ENCODE measurements at regions not wholly inside any gene's neighbourhood (a gene's known extent, or its start where the extent isn't known, plus 50 kb on each side); places are given as distances from the start of the nearest gene placed in this dataset.

DNA sequence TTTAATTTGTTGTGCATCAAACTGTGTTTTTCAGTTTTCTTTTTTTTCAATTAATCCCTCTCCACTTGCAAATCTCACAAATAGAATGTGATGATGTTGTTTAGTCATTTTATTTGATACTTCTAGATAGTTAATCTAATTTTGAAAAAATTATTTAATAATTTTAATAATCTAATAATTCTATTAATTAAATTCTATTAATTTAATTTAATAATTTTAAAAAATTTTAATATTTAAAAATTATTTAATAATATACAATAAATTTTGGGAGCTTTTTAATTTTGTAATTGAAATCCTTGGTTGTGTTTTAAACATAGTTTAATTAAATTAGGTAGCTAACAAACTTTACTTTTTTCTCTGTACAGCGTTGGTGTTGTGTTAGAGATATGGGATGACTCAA, 393.8 kb downstream of the OLFM4 start:
- WGBS (ENCODE audit: extremely low coverage, insufficient read length, low lambda C conversion rate) = no CpG with 5 or more reads among the region's 1 CpG
- no peak overlapping the region for H2BK15ac ChIP-seq (ENCODE audit: low read depth, low read length)
- H4K91ac ChIP-seq (ENCODE audit: insufficient read length, low read depth, low read length) = no peak overlapping the region
- H3K4me2 ChIP-seq (ENCODE audit: insufficient read depth, insufficient read length, low read length) = no peak overlapping the region
- no peak overlapping the region for H2BK5ac ChIP-seq (ENCODE audit: insufficient read length, low read length)
- H3K27me3 ChIP-seq (ENCODE audit: insufficient read depth, low read length) = no peaks in the 10 kb centered on the region
- H3K79me1 ChIP-seq (ENCODE audit: insufficient read depth, low read depth, low read length, poor library complexity, severe bottlenecking) = no peaks in the 10 kb centered on the region
- no peaks in the 10 kb centered on the region for H3K4me1 ChIP-seq (ENCODE audit: insufficient read depth, low read length)
- no peak overlapping the region for H3K14ac ChIP-seq (ENCODE audit: insufficient read depth, low read length)
- Mint-ChIP-seq H3K4me1 (no peaks in the 10 kb centered on the region), H3K36me3 (ENCODE audit: insufficient read depth in 1 of 3, low read depth in 3 of 3) (no peaks in the 10 kb centered on the region), H3K27ac (no peak overlapping the region), H3K27me3 (ENCODE audit: low read depth) (no peaks in the 10 kb centered on the region), H3K9me3 (peaks cover under 1% of the 10 kb centered on the region in 2 experiments; a peak in 1 of 5 replicates), H3K4me3 (no peak overlapping the region)
- no peak overlapping the region for H2BK20ac ChIP-seq (ENCODE audit: low read depth, low read length, poor library complexity, severe bottlenecking)
- no peak overlapping the region for H3K56ac ChIP-seq (ENCODE audit: insufficient read length, low read depth, low read length)
- no peaks in the 10 kb centered on the region for H3K23me2 ChIP-seq (ENCODE audit: insufficient read length, low read depth, low read length, poor library complexity, severe bottlenecking)
- no peaks in the 10 kb centered on the region for H3K79me2 ChIP-seq (ENCODE audit: insufficient read depth, low read length)
- no peak overlapping the region for H2BK120ac ChIP-seq (ENCODE audit: low read depth, low read length, poor library complexity, severe bottlenecking)
- H3K18ac ChIP-seq (ENCODE audit: insufficient read length, low read depth, low read length) = no peak overlapping the region
- H2BK12ac ChIP-seq (ENCODE audit: insufficient read length, low read depth, low read length) = no peak overlapping the region
- TF ChIP-seq, protein P1, sequence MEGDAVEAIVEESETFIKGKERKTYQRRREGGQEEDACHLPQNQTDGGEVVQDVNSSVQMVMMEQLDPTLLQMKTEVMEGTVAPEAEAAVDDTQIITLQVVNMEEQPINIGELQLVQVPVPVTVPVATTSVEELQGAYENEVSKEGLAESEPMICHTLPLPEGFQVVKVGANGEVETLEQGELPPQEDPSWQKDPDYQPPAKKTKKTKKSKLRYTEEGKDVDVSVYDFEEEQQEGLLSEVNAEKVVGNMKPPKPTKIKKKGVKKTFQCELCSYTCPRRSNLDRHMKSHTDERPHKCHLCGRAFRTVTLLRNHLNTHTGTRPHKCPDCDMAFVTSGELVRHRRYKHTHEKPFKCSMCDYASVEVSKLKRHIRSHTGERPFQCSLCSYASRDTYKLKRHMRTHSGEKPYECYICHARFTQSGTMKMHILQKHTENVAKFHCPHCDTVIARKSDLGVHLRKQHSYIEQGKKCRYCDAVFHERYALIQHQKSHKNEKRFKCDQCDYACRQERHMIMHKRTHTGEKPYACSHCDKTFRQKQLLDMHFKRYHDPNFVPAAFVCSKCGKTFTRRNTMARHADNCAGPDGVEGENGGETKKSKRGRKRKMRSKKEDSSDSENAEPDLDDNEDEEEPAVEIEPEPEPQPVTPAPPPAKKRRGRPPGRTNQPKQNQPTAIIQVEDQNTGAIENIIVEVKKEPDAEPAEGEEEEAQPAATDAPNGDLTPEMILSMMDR (conservative IDR thresholded peaks at IDR 0.05) = no peak
- DNase-seq = no peak
- no peak overlapping the region for H3K9ac ChIP-seq (ENCODE audit: extremely low read depth, insufficient read length, low read length)
- H4K8ac ChIP-seq (replicated peaks; ENCODE audit: insufficient read length, low read depth, low read length) = no peak overlapping the region
- H3K9me3 ChIP-seq (ENCODE audit: control insufficient read depth, low read depth, low read length) = no peaks in the 10 kb centered on the region
- H3K27ac ChIP-seq (ENCODE audit: insufficient read length, low read depth, low read length) = no peak overlapping the region
- no peak overlapping the region for H4K5ac ChIP-seq (ENCODE audit: insufficient read length, low read depth, low read length)
- H3T11ph ChIP-seq (ENCODE audit: low read length) = no peak overlapping the region
- H3K23ac ChIP-seq (ENCODE audit: insufficient read length, low read depth, low read length) = no peak overlapping the region
- H3K4ac ChIP-seq (ENCODE audit: low read depth, low read length) = no peak overlapping the region
- H2AK5ac ChIP-seq (ENCODE audit: insufficient read length, low read length) = no peak overlapping the region
- H4K20me1 ChIP-seq (ENCODE audit: control insufficient read depth, insufficient read depth, insufficient read length) = no peaks in the 10 kb centered on the region
- no peak overlapping the region for H2AFZ ChIP-seq (ENCODE audit: low read length)

All from H9 (cell line).